Mucosa of descending colon (tissue), 3 donors: ENCODE measurements at regions not wholly inside any gene's neighbourhood (a gene's known extent, or its start where the extent isn't known, plus 50 kb on each side); places are given as distances from the start of the nearest gene placed in this dataset.

Source experiments
- ATAC-seq: fragments of 200-7000 bp; cut with Tn5 transposase; one replicate; pipeline ENCODE4 v1.9.1; 2020; ENCODE audit warnings: mild to moderate bottlenecking, moderate library complexity
- DNase-seq, 3 donors: peaks; one replicate each; pipeline ENCODE4 v3.0.0-alpha.2; 2020
- H3K36me3 ChIP-seq: fragments of 200-600 bp; one replicate; pipeline ENCODE4 v1.8.0; 2021; ENCODE audit warnings: low read depth, mild to moderate bottlenecking
- H3K4me1 ChIP-seq: fragments of 200-600 bp; one replicate; pipeline ENCODE4 v1.8.0; 2021; ENCODE audit warnings: low read depth, mild to moderate bottlenecking
- H3K4me3 ChIP-seq: fragments of 200-600 bp; one replicate; pipeline ENCODE4 v1.8.0; 2021; ENCODE audit warnings: mild to moderate bottlenecking
- H3K9me3 ChIP-seq: fragments of 200-600 bp; one replicate; pipeline ENCODE4 v1.8.0; 2021; ENCODE audit warnings: mild to moderate bottlenecking
- intact Hi-C, 2 donors: fragments of 100-400 bp; cut with DNase I in 1 of 2; cut with micrococcal nuclease in 1 of 2; formaldehyde crosslinking; loops; one replicate each; pipeline versions ENCODE4 v1.11.0 to v1.11.1; 2022; cut with DNase I, micrococcal nuclease
- TF ChIP-seq, protein P1 (sequence below): fragments of 200-600 bp; IDR thresholded peaks from one replicate; pipeline ENCODE4 v1.8.0; 2022; ENCODE audit warnings: antibody characterized with exemption, mild to moderate bottlenecking
- donor health status: DM: no; HTN: no; CAD: no; lungs with moderate emphysema.
- donor health status: DM: no; HTN: no; CAD: no.
- donor health status: DM: no; HTN: yes; CAD: no.

DNA sequence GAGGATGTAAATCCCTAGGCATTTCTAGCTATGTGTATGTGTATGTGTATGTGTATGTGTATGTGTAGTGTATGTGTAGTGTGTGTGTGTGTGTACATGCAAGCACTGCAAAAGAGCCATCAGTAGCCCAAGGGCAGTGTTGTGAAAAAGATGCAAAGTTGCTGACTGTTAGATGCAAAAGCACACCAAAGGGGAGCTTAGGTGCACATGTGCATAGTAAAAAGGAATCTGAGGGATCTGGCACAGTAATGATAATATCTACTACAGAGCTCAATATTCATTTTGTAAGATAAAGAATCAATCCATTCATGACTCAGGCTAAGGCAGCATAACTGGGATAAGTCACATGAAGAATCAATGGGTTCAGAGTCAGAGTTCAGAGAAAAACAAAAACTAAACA lies 80.2 kb downstream of the TMEM47 start:
- Histone ChIP-seq H3K36me3 (no peaks in the 10 kb centered on the region), H3K4me3 (no peak overlapping the region), H3K9me3 (no peaks in the 10 kb centered on the region), H3K4me1 (no peaks in the 10 kb centered on the region)
- ATAC-seq (no peak), DNase-seq (no peak)
- TF ChIP-seq, protein P1, sequence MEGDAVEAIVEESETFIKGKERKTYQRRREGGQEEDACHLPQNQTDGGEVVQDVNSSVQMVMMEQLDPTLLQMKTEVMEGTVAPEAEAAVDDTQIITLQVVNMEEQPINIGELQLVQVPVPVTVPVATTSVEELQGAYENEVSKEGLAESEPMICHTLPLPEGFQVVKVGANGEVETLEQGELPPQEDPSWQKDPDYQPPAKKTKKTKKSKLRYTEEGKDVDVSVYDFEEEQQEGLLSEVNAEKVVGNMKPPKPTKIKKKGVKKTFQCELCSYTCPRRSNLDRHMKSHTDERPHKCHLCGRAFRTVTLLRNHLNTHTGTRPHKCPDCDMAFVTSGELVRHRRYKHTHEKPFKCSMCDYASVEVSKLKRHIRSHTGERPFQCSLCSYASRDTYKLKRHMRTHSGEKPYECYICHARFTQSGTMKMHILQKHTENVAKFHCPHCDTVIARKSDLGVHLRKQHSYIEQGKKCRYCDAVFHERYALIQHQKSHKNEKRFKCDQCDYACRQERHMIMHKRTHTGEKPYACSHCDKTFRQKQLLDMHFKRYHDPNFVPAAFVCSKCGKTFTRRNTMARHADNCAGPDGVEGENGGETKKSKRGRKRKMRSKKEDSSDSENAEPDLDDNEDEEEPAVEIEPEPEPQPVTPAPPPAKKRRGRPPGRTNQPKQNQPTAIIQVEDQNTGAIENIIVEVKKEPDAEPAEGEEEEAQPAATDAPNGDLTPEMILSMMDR = no peak
- intact Hi-C loops = no loop called here

DNA sequence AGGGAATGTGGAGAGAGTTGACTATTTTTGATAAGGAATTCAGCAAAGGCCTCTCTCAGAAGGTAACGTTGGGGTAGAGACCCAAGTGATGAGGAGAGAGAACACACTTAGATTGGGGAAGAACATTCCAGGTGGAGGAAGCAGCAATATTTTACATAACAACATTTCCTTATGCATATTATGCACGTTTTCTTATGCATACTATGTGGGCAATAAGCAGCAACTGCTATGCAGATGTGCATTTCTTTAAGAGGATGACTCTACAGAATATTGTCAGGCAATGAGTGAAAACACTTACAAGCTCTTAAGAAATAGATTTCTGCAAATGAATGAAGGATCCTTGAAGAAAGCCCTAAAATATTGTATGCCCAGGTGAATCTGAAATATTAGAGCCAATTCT lies 91.1 kb downstream of the TMEM47 start:
- H3K4me1 ChIP-seq = no peaks in the 10 kb centered on the region
- TF ChIP-seq, protein P1 = no peak
- DNase-seq (no peak), ATAC-seq (no peak)
- H3K9me3 ChIP-seq = no peaks in the 10 kb centered on the region
- H3K4me3 ChIP-seq = no peak overlapping the region
- intact Hi-C loops = no loop called here
- H3K36me3 ChIP-seq = no peaks in the 10 kb centered on the region

DNA sequence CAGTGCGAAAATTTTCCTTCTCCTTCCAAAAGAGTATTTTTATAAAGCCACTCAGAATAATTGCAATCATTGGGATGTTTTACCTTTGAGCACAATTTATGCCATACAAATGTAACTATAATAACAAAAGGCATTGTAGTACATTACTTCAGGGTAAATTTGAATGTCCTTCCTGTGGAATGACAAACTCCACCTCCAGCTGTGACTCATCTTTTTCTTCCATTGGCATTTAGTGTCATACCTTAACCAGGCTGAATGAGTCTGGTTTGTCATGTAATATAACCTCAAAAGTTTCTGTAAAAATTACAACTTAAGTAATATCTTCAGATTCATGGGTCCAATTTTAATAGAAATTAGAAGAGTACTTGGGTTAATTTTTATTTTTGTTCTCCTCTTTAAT lies 93.3 kb downstream of the TMEM47 start:
- no peak for DNase-seq

DNA sequence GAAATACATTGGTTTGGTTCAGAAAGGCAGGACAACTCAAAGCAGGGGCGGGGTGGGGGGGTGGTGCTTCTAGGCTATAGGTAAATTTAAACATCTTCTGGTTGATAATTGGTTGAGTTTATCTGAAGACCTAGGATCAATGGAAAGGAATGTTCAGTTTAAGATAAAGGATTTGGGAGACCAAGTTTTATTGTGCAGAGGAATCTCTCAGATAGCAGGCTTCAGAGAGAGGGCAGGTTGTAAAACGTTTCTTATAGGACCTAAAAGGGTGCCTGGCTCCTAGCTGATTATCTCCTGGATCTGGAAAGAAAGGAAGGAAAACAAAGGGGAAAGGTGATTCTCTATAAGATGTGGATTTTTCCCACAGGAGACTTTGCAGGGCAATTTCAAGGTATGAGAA lies 94.0 kb downstream of the TMEM47 start:
- H3K4me3 ChIP-seq = no peak overlapping the region
- TF ChIP-seq, protein P1 = no peak
- H3K9me3 ChIP-seq = no peaks in the 10 kb centered on the region
- H3K4me1 ChIP-seq = no peaks in the 10 kb centered on the region
- no peaks in the 10 kb centered on the region for H3K36me3 ChIP-seq
- ATAC-seq = no peak
- DNase-seq = no peak
- intact Hi-C loops = no loop called here

More for the DNA sequence above, 93.3 kb downstream of the TMEM47 start:
- Histone ChIP-seq H3K9me3 (no peaks in the 10 kb centered on the region), H3K4me3 (no peak overlapping the region), H3K36me3 (no peaks in the 10 kb centered on the region), H3K4me1 (no peaks in the 10 kb centered on the region)
- no peak for ATAC-seq
- intact Hi-C loops = no loop called here
- TF ChIP-seq, protein P1 = no peak

DNA sequence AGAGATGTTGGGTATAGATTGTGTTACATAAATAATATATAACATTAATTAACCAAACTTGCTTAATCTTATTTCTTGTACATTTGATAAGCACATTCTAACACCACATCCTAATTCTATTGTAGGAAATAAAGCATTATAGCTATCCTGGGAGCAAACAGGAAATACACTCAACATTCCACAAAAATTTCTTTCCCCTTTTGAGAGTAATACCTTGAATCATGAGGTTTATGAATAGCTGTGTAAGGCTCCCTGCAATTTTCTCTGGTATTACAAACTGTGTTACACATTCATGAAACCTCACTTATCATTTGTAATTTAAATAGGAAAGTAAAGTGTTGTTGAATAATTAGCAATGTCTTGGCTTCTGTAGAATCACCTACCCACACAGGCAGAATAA lies 95.1 kb downstream of the TMEM47 start:
- Histone ChIP-seq H3K4me1 (no peaks in the 10 kb centered on the region), H3K4me3 (no peak overlapping the region), H3K9me3 (no peaks in the 10 kb centered on the region), H3K36me3 (no peaks in the 10 kb centered on the region)
- ATAC-seq = no peak
- TF ChIP-seq, protein P1 = no peak
- no peak for DNase-seq
- intact Hi-C loops = no loop called here

DNA sequence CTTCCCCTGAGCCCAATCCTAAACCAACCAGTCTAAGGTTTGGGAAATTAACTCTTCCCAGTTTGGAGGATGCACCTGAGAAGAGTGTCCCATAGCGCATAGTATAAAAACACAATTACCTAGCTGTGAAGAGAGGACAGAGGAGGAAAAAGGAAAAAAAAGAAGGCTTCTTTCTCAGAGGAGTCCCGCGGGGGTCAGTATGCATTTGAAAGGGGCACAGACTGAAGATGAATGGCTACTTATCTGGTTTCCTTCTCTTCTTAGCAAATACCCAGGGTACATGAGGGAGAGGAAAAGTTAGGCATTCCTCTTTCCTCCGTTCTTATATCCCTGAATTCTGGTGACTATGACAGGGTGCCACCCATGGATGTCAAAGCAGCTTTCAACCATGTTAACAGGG lies 96.9 kb downstream of the TMEM47 start:
- no peaks in the 10 kb centered on the region for H3K4me1 ChIP-seq
- no peak for ATAC-seq
- DNase-seq = no peak
- intact Hi-C loops = no loop called here
- no peak overlapping the region for H3K4me3 ChIP-seq
- H3K36me3 ChIP-seq = no peaks in the 10 kb centered on the region
- H3K9me3 ChIP-seq = no peaks in the 10 kb centered on the region
- TF ChIP-seq, protein P1 = no peak
